GM12801 (cell line): ENCODE measurements at regions not wholly inside any gene's neighbourhood (a gene's known extent, or its start where the extent isn't known, plus 50 kb on each side); places are given as distances from the start of the nearest gene placed in this dataset.

Source experiments
- TF ChIP-seq, protein P1 (sequence below): IDR thresholded peaks from one replicate; pipeline ENCODE4 v1.5.1; 2011; ENCODE audit warnings: control low read depth; ENCODE audit not compliant: insufficient read length; ENCODE audit errors: extremely low read depth

DNA sequence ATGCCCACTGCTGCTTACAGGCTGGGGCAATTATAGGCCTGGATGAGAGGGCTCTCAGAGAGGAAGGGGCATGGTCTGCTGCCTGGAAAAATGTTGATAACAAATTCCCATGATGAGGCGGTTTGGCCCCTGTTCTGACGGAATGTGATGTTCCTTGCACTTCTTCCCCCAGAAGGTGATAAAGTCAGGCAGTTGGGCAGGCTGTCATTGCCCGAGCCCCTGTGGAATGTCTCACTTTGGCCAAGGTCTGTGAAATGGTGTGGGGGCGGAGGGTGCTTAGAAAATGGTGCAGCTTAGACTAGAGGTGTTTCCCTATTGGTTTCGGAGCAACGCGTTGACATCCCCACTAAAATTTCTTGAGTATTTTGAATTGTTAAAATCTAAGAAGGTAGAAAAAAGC is 1360.0 kb downstream of the AACS start:
- TF ChIP-seq, protein P1, sequence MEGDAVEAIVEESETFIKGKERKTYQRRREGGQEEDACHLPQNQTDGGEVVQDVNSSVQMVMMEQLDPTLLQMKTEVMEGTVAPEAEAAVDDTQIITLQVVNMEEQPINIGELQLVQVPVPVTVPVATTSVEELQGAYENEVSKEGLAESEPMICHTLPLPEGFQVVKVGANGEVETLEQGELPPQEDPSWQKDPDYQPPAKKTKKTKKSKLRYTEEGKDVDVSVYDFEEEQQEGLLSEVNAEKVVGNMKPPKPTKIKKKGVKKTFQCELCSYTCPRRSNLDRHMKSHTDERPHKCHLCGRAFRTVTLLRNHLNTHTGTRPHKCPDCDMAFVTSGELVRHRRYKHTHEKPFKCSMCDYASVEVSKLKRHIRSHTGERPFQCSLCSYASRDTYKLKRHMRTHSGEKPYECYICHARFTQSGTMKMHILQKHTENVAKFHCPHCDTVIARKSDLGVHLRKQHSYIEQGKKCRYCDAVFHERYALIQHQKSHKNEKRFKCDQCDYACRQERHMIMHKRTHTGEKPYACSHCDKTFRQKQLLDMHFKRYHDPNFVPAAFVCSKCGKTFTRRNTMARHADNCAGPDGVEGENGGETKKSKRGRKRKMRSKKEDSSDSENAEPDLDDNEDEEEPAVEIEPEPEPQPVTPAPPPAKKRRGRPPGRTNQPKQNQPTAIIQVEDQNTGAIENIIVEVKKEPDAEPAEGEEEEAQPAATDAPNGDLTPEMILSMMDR = no peak

DNA sequence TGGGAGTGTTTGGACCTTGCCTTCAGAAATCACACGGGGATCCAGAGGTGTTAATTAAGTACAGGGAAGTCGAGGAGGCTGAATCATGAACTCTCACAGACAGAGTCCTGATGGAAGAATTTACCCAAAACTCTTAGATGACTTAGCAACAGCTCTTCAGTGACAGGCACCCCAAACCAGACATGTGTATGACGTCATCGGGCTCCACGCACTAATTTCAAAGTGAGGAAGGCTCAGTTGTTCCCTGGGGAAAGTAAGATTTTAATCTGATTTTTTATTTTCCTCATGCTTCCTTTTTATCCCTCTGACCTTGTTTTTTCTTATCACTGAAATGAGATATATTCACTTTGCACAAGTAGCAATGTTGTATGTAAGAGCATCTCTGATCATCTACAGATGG is 1363.5 kb downstream of the AACS start:
- TF ChIP-seq, protein P1 = no peak

DNA sequence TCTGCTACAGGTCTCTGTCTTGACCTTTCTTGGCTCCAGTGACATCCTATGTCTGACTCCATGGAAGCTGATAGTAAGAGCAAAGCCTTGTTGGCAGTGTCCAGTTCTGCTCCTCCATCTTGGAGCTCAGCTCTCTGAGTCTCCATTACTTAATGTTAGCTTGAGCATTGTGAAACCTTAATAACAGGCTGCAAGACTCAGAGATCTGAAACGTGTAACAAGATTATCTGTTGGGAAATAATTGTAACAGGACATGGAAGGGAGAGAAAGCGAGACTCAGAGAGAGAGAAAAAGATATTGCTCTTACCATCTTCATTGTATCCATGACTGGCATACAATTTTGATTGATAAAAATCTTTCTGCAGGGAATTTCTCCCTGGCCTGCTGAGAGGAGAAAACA is 1365.7 kb downstream of the AACS start:
- TF ChIP-seq, protein P1 = no peak

DNA sequence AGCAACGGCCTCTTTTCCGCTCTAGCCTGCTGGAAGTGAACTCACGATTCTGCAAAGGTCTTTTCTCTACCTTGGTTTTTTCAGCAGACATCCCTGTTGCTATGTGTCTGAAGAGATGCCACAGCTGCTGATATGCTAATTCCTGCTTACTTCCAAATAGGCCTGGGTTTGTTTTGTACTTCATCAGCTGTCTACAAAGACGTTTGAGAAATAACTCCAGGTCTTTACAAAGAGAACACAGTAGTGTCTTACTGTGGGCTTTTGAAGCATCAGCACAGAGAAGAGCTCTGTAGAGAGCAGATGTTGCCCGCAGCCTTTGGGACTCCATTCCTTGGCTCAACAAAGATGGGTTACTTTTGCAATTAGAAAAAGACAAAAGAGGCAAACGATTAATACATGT is 1366.5 kb downstream of the AACS start:
- TF ChIP-seq, protein P1 = no peak

DNA sequence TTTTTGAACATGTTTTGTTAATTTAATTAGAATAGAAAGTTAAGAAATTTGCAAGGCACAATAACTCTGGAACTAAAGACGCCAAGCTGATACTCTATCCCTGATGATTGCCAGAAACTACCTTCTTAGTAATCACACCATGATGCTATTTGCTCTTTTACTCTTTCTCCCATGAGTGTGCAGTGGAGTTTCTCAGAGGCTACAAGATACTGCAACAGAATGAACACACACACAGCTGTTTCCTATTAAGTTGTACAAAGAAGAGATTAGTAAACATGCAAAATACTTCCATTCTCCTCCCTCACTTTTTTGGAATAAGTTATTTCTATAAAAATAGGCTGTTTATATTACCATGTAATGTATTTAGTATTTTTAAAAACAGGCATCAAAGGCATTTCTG is 1367.5 kb downstream of the AACS start:
- TF ChIP-seq, protein P1 = no peak

DNA sequence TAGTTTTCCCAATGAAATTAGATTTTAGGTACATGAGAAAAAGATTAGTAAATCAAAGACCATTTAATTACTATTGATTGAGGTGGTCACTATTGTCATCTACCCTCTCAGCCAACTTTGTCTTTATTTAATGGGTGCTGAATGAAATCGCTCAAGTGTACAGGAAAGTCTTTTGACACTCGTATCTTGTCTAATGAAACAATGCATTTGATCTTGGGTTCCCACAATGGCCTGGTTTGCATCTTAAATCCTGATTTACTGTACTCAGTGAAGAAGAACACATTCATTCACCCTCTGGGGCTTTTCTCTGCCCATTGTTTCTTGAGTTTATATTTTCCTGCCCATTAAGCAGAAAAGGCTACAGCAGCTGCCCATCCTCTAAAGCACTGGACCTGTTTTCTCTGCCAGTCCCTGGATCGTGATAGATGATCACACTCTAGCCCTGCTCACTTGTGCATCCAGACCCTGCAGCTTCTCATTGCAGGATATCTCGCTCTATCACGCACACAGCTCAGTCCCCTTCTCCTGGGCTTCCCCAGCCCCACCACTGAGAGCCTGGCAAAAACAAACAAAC is 1369.3 kb downstream of the AACS start:
- TF ChIP-seq, protein P1 = no peak

DNA sequence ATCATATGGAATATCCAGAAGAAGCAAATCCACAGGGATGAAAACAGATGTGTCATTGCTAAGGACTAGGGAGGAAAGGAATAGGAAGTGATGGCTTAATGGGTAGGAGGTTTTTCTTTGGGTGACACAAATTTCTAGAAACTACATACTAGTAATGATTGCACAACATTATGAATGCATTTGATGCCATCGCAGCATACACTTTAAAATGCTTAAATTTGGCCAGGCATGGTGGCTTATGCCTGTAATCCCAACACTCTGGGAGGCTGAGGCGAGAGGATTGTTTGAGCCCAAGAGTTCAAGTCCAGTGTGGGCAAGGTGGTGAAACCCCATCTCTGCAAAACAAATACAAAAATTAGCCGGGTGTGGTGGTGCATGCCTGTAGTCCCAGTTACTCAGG is 1370.8 kb downstream of the AACS start:
- TF ChIP-seq, protein P1 = no peak
